T-cell (primary cell): ENCODE measurements at regions not wholly inside any gene's neighbourhood (a gene's known extent, or its start where the extent isn't known, plus 50 kb on each side); places are given as distances from the start of the nearest gene placed in this dataset.

Source experiments
- ATAC-seq, 4 experiments: fragments of 200-7000 bp in 3 of 4; fragments of 150-1000 bp in 1 of 4; cut with Tn5 transposase; replicated peaks in 1 of 4; 1 replicate in 3 of 4; 2 replicates in 1 of 4; pipeline ENCODE4 v1.10.0; 2021; ENCODE audit warnings: moderate library complexity in 3 of 4, mild to moderate bottlenecking in 2 of 4, moderate number of reproducible peaks in 1 of 4
- CTCF ChIA-PET, 2 donors: fragments of 300-600 bp; sonication (Branson Sonifier 250); formaldehyde crosslinking; loops; one replicate each; lab custom pipeline; 2022; ENCODE audit warnings: antibody characterized with exemption in 2 of 2; lab: Charles Lee
- POLR2A ChIA-PET, 2 donors: fragments of 300-600 bp; sonication (Branson Sonifier 250); formaldehyde crosslinking; loops; one replicate each; lab custom pipeline; 2022; ENCODE audit warnings: antibody characterized with exemption in 2 of 2; lab: Charles Lee
- DNase-seq, 35 experiments: peaks; one replicate each; pipeline versions ENCODE4 v3.0.0 to v3.0.0-alpha.2; 2013 to 2023
- H3K27ac ChIP-seq: one replicate; pipeline ENCODE4 v1.5.1; 2013; ENCODE audit warnings: low read length
- H3K27me3 ChIP-seq, 2 experiments: replicated peaks in 1 of 2; 1 replicate in 1 of 2; 2 replicates in 1 of 2; pipeline versions ENCODE4 v1.6.1 to v1.7.0; 2013; ENCODE audit warnings: low read length in 1 of 2, mixed read lengths in 1 of 2; ENCODE audit not compliant: control insufficient read depth in 2 of 2, insufficient read depth in 2 of 2; ENCODE audit errors: extremely low read depth in 1 of 2
- H3K36me3 ChIP-seq, 2 donors: 1 replicate in 1 of 2; 2 replicates in 1 of 2; pipeline versions ENCODE4 v1.6.1 to v1.7.0; 2013; ENCODE audit warnings: low read length in 1 of 2; ENCODE audit not compliant: control insufficient read depth in 2 of 2, insufficient read depth in 1 of 2; ENCODE audit errors: extremely low read depth in 1 of 2
- H3K4me1 ChIP-seq, 2 experiments: 1 replicate in 1 of 2; 2 replicates in 1 of 2; pipeline versions ENCODE4 v1.6.1 to v1.7.0; 2013; ENCODE audit warnings: low read length in 2 of 2, mixed read lengths in 1 of 2; ENCODE audit not compliant: insufficient read depth in 2 of 2, control insufficient read depth in 1 of 2; ENCODE audit errors: extremely low read depth in 1 of 2
- H3K4me3 ChIP-seq, 2 donors: 1 replicate in 1 of 2; 2 replicates in 1 of 2; pipeline versions ENCODE4 v1.5.1 to v1.7.0; 2013; ENCODE audit warnings: mild to moderate bottlenecking in 2 of 2, low read length in 1 of 2, moderate library complexity in 1 of 2; ENCODE audit not compliant: control insufficient read depth in 1 of 2; ENCODE audit errors: extremely low read depth in 1 of 2
- H3K9me3 ChIP-seq: 2 replicates; pipeline ENCODE4 v1.7.0; 2013
- H3K27ac Mint-ChIP-seq, 2 donors: one replicate each; pipeline ENCODE4 v1.8.0; 2020 to 2021; ENCODE audit warnings: mild to moderate bottlenecking in 2 of 2, mixed read lengths in 2 of 2
- H3K27me3 Mint-ChIP-seq, 2 donors: one replicate each; pipeline ENCODE4 v1.8.0; 2021 to 2022; ENCODE audit warnings: mixed read lengths in 2 of 2
- H3K36me3 Mint-ChIP-seq: one replicate; pipeline ENCODE4 v1.8.0; 2021; ENCODE audit warnings: mixed read lengths
- H3K4me1 Mint-ChIP-seq, 3 donors: one replicate each; pipeline ENCODE4 v1.8.0; 2020 to 2022; ENCODE audit warnings: mixed read lengths in 3 of 3, mild to moderate bottlenecking in 1 of 3
- H3K4me3 Mint-ChIP-seq, 3 donors: one replicate each; pipeline ENCODE4 v1.8.0; 2020 to 2022; ENCODE audit warnings: mild to moderate bottlenecking in 3 of 3, mixed read lengths in 3 of 3, moderate library complexity in 3 of 3
- H3K9me3 Mint-ChIP-seq, 3 donors: one replicate each; pipeline ENCODE4 v1.8.0; 2020 to 2022; ENCODE audit warnings: mixed read lengths in 3 of 3
- WGBS: methylation state at CpG from one replicate; pipeline ENCODE4 v1.1.5; 2013; ENCODE audit warnings: missing lambda C conversion rate; ENCODE audit not compliant: insufficient coverage; 5-methylcytosine and 5-hydroxymethylcytosine counted together

DNA sequence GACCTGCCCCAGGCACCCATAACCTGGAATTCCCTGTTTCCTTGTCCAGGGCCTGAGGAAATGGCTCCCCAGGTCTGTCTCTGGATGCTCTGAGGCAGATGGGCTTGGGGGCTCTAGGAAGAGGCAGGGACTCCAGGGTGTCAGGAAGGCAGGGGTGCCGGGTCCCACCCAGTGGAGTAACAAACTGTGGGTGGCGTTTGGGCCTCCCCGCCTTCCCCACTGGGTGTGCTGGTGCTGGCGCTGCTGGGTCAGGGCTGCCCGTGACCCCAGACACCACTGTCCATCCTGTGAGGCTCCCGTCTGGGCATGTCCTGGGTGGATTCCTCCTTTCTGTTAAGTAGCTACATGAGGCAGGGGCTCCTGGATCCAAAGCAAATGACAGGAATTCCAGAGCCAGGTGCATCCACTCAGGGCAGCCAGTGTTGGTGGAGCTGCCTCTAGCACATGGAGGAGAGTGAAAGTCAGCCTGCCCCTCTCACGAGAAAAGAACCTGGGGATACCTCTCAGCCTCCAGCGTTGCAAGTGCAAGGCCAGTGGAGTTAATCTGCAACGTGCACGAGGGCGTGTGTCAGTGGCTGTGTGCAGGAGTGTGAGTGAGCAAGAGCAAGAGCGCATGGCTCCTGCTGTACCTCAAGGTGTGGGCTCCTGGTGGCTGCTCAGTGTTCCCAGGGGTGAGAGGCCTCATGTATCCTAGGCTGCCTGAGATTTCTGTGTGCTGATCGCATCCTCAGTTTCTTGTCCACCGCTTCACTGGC lies 403.1 kb downstream of the TMEM121 start:
- no peaks in the 10 kb centered on the region for H3K36me3 Mint-ChIP-seq
- H3K4me3 Mint-ChIP-seq, result no peak overlapping the region
- H3K9me3 Mint-ChIP-seq, result peaks cover 0 to 7% (median 0%) of the 10 kb centered on the region in 3 donors
- Histone ChIP-seq H3K27me3 (peaks cover 0 to 41% of the 10 kb centered on the region in 2 experiments), H3K4me1 (no peaks in the 10 kb centered on the region), H3K36me3 (no peaks in the 10 kb centered on the region), H3K27ac (no peak overlapping the region), H3K9me3 (no peaks in the 10 kb centered on the region), H3K4me3 (no peak overlapping the region)
- ChIA-PET CTCF (no interaction called here), POLR2A (no interaction called here)
- no peak overlapping the region for H3K27ac Mint-ChIP-seq
- DNase-seq (peak in 1 of 35 experiments; percentile 21), ATAC-seq (no peak)
- peaks cover 27 to 46% of the 10 kb centered on the region in 2 donors for H3K27me3 Mint-ChIP-seq
- WGBS, result 60% methylated on average over 12 of the region's 14 CpGs
- peaks cover 0 to 1% (median 0%) of the 10 kb centered on the region in 3 donors for H3K4me1 Mint-ChIP-seq

DNA sequence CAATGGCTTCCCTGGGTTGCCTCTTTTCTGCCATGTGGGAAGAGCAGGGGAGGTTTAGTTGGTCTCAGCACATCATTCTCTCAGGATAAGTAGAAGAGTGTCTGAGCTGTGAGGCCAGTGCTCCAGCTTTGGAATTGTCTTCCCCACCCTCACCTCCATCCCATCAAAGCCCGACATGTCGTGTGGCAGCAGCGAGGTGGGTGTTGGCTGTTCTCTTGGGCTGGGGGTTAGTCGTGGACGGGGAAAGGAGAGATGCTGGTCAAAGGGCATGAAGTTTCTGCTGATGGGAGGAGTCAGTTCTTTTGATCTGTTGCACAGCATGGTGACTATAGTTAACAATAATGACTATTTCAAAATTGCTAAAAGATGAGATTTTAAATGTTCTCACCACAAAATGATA lies 404.2 kb downstream of the TMEM121 start:
- Mint-ChIP-seq H3K27me3 (peaks cover 34 to 51% of the 10 kb centered on the region in 2 donors), H3K9me3 (peaks cover 0 to 10% (median 3%) of the 10 kb centered on the region in 3 donors)

DNA sequence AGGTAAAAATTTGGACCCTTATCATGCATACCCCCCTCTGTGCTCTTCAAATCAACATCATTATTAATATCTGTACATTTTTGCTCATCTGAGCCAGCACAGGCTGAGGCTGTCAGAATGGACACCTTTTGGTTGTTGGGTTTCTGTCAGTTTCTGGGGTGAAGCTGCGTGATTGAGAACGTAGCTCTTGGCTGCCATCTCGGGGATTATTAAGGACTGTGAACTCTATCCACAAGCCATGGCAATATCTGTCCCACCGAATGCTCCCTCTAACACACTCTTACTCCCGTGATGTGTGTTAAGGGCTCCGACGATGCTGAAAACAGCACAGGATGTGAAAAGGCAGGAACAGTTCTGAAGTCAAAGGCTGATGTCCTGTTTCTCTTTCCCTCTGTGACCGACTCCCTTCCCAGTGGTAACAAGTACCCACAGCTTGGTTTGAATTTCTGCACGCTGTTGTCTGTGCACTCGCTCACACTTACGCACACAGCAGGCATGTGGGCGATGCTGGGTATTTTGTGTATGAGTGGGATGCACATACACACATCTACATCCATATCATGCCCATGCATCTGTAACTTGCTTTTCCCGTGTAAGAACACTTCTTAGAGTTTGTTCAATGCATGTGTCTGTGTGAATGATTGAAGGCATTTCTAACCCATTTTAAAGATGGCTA lies 405.6 kb downstream of the TMEM121 start:
- no peak overlapping the region for H3K27ac Mint-ChIP-seq

More for the DNA sequence above, 404.2 kb downstream of the TMEM121 start:
- POLR2A ChIA-PET, result no interaction called here
- no peak for ATAC-seq
- H3K27me3 ChIP-seq, result peaks cover 0 to 41% of the 10 kb centered on the region in 2 experiments
- Mint-ChIP-seq H3K4me1 (peaks cover 0 to 1% (median 0%) of the 10 kb centered on the region in 3 donors), H3K27ac (no peak overlapping the region), H3K4me3 (no peak overlapping the region), H3K36me3 (no peaks in the 10 kb centered on the region)
- H3K4me1 ChIP-seq, result no peaks in the 10 kb centered on the region
- no peak overlapping the region for H3K4me3 ChIP-seq
- WGBS, result no CpG with 5 or more reads among the region's 5 CpGs
- DNase-seq, result no peak
- CTCF ChIA-PET, result no interaction called here
- H3K27ac ChIP-seq, result no peak overlapping the region
- H3K9me3 ChIP-seq, result no peaks in the 10 kb centered on the region
- no peaks in the 10 kb centered on the region for H3K36me3 ChIP-seq

DNA sequence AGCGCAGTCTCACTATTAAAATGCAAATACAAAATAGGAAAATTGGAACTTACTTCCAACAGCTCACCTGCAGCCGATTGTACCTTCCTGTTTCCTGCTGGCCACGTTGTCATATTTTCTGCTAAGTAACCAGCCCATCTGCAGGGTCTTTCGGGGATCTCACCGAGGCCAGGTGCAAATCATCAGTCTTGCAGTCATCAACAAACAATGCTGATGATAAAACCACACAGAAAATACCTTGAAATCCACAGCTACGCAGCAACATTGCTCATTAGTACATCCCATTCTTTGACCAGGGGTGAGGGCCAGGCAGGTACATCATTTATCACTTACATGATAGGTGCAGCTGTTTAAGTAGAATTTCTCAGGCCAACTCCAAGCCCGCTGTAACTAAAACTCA lies 406.9 kb downstream of the TMEM121 start:
- no peak overlapping the region for H3K4me3 ChIP-seq
- POLR2A ChIA-PET, result no interaction called here
- DNase-seq (no peak), ATAC-seq (no peak)
- no peak overlapping the region for H3K4me3 Mint-ChIP-seq
- no peaks in the 10 kb centered on the region for H3K36me3 Mint-ChIP-seq
- H3K4me1 ChIP-seq, result no peaks in the 10 kb centered on the region
- CTCF ChIA-PET, result interaction anchor here in 1 of 2 donors (0.5 to 0.6 kb wide), 2 partner anchors 149 to 263 kb away, joined by 3 read pairs; no protein-coding TSS in a partner anchor
- H3K9me3 ChIP-seq, result no peaks in the 10 kb centered on the region
- 61% methylated on average over 5 of the region's 7 CpGs for WGBS
- H3K9me3 Mint-ChIP-seq, result peaks cover 0 to 11% (median 3%) of the 10 kb centered on the region in 3 donors
- no peak overlapping the region for H3K27ac ChIP-seq
- H3K27me3 ChIP-seq, result peaks cover 0 to 36% of the 10 kb centered on the region in 2 experiments
- peaks cover 31 to 48% of the 10 kb centered on the region in 2 donors for H3K27me3 Mint-ChIP-seq
- no peaks in the 10 kb centered on the region for H3K36me3 ChIP-seq
- H3K27ac Mint-ChIP-seq, result no peak overlapping the region
- H3K4me1 Mint-ChIP-seq, result peaks cover 0 to 1% (median 0%) of the 10 kb centered on the region in 3 donors

More for the DNA sequence above, 405.6 kb downstream of the TMEM121 start:
- H3K27me3 ChIP-seq, result peaks cover 0 to 36% of the 10 kb centered on the region in 2 experiments
- Mint-ChIP-seq H3K9me3 (peaks cover 0 to 11% (median 3%) of the 10 kb centered on the region in 3 donors), H3K4me3 (no peak overlapping the region), H3K36me3 (no peaks in the 10 kb centered on the region), H3K4me1 (peaks cover 0 to 1% (median 0%) of the 10 kb centered on the region in 3 donors), H3K27me3 (peaks cover 34 to 54% of the 10 kb centered on the region in 2 donors)
- 50% methylated on average over 3 of the region's 13 CpGs for WGBS
- H3K4me3 ChIP-seq, result no peak overlapping the region
- no peaks in the 10 kb centered on the region for H3K4me1 ChIP-seq
- DNase-seq, result peak in 2 of 35 experiments; percentile 3 to 6
- no peak for ATAC-seq
- POLR2A ChIA-PET, result no interaction called here
- no peak overlapping the region for H3K27ac ChIP-seq
- H3K9me3 ChIP-seq, result no peaks in the 10 kb centered on the region
- H3K36me3 ChIP-seq, result no peaks in the 10 kb centered on the region
- CTCF ChIA-PET, result no interaction called here

DNA sequence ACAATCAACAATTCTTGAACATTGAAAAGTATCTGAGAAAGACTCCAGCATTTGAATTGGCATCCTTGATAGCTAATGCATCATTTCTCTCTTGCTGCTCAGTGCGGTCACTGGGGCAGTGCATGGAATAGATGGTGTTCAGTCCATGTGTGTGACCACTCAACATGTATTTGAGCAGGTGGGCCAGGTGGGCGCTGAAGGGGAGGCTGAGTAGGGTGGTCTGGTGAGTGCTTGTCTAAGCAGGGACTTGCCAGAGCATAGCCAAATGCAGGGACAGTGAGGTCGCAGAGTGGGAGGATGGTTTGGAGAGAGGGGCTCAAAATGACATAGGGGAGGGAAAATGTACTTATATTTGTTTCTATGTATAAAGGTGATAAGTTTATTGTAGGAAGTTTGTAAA lies 409.0 kb downstream of the TMEM121 start:
- DNase-seq (no peak), ATAC-seq (no peak)
- no peak overlapping the region for H3K27ac Mint-ChIP-seq
- H3K4me1 Mint-ChIP-seq, result peaks cover 0 to 8% (median 6%) of the 10 kb centered on the region in 3 donors
- ChIA-PET POLR2A (no interaction called here), CTCF (no interaction called here)
- Histone ChIP-seq H3K27me3 (peaks cover 0 to 20% of the 10 kb centered on the region in 2 experiments), H3K36me3 (no peaks in the 10 kb centered on the region), H3K9me3 (peaks cover 2% of the 10 kb centered on the region), H3K4me1 (peaks cover 0 to 7% of the 10 kb centered on the region in 2 experiments), H3K27ac (no peak overlapping the region), H3K4me3 (no peak overlapping the region)
- peaks cover 11% of the 10 kb centered on the region for H3K36me3 Mint-ChIP-seq
- WGBS, result 90% methylated on average over 3 of the region's 3 CpGs
- peaks cover 7 to 21% (median 14%) of the 10 kb centered on the region in 3 donors for H3K9me3 Mint-ChIP-seq
- H3K27me3 Mint-ChIP-seq, result peaks cover 24 to 34% of the 10 kb centered on the region in 2 donors
- no peak overlapping the region for H3K4me3 Mint-ChIP-seq

DNA sequence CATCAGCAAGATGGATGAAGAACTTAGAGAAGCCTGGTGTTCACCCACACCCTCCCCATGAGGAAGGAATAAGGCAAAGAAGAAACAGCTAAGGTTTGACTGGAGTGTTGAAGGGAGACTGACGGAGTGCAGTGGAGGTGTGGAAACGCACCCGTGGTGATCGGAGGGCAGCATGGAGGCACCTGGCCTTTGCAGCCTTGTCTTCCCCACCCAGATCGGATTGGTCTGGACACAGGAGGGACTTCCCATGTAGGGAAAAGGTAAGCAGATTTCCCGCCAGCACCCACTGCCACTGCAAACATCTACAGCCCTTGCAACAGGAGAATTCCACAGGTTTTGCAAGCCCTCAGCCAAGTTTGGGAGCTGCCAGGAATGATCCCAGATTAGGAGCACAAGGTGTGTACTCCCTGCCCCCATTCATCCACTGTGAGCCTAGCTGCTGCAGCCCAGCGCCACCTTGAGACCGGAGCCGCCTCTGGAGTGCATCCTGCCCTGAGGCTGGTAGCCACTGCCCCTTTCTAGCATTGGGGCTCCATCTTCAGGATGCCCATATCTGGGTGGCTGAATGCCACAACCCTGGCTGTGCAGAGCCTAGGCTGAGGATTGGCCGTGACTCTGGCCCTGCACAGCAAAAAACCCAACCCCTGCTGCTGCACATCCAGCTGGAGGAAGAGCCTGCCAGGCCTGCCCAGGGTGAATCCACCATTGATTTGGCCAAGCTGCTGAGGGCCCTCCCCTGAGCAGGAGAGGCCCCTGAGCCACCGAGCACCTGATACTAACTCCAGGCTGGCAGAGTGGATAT lies 411.1 kb downstream of the TMEM121 start:
- Mint-ChIP-seq H3K27ac (no peak overlapping the region), H3K36me3 (peaks cover 11% of the 10 kb centered on the region)
- 93% methylated on average over 9 of the region's 11 CpGs for WGBS

More for the DNA sequence above, 411.1 kb downstream of the TMEM121 start:
- Mint-ChIP-seq H3K9me3 (peaks cover 7 to 21% (median 14%) of the 10 kb centered on the region in 3 donors), H3K4me1 (peaks cover 0 to 11% (median 10%) of the 10 kb centered on the region in 3 donors), H3K4me3 (no peak overlapping the region), H3K27me3 (peaks cover 11 to 22% of the 10 kb centered on the region in 2 donors)
- no peak for DNase-seq
- ChIA-PET CTCF (no interaction called here), POLR2A (no interaction called here)
- Histone ChIP-seq H3K27me3 (peaks cover 0 to 19% of the 10 kb centered on the region in 2 experiments), H3K27ac (no peak overlapping the region), H3K9me3 (peaks cover 2% of the 10 kb centered on the region), H3K36me3 (no peaks in the 10 kb centered on the region), H3K4me3 (no peak overlapping the region), H3K4me1 (peaks cover 0 to 14% of the 10 kb centered on the region in 2 experiments)
- no peak for ATAC-seq
